Fibroblast of skin of abdomen (primary cell): ENCODE measurements at regions not wholly inside any gene's neighbourhood (a gene's known extent, or its start where the extent isn't known, plus 50 kb on each side); places are given as distances from the start of the nearest gene placed in this dataset.
"Not testable (repeated sequence)": the region's sequence is repeated elsewhere in the genome, so short reads cannot be mapped to it uniquely, and the experiment has no call there.

Experiments
- DNase-seq: peaks from one replicate; pipeline ENCODE4 v3.0.0-alpha.2; 2013

GRCh38 chr5:121500310-121500709 lies 351.4 kb upstream of the FTMT start:
- no peak for DNase-seq

GRCh38 chr5:121503111-121503840 lies 348.4 kb upstream of the FTMT start:
- DNase-seq: peak; percentile 4

GRCh38 chr5:121516997-121517396 lies 334.7 kb upstream of the FTMT start:
- no peak for DNase-seq

- no peak for DNase-seq
Observed at GRCh38 chr5:121525706-121526105, 326.0 kb upstream of the FTMT start.

GRCh38 chr5:121526908-121527307 lies 324.8 kb upstream of the FTMT start:
- no peak for DNase-seq

GRCh38 chr5:121533814-121534213 lies 317.9 kb upstream of the FTMT start:
- DNase-seq: no peak

GRCh38 chr5:121550989-121551388 lies 300.7 kb upstream of the FTMT start:
- DNase-seq: no peak

- DNase-seq: no peak
Observed at GRCh38 chr5:121559832-121560231, 291.9 kb upstream of the FTMT start.

GRCh38 chr5:121572061-121572460 lies 279.6 kb upstream of the FTMT start:
- peak; percentile 1 for DNase-seq

- peak; percentile 6 for DNase-seq
Observed at GRCh38 chr5:121573721-121574382, 277.8 kb upstream of the FTMT start.

GRCh38 chr5:121581588-121581987 lies 270.1 kb upstream of the FTMT start:
- no peak for DNase-seq

GRCh38 chr5:121596882-121597281 lies 254.8 kb upstream of the FTMT start:
- DNase-seq: no peak

- DNase-seq: no peak
Observed at GRCh38 chr5:121608826-121609225, 242.9 kb upstream of the FTMT start.

GRCh38 chr5:121624035-121624434 lies 227.6 kb upstream of the FTMT start:
- no peak for DNase-seq

GRCh38 chr5:121628783-121629182 lies 222.9 kb upstream of the FTMT start:
- DNase-seq: peak; percentile 4

- peak; percentile 22 for DNase-seq
Observed at GRCh38 chr5:121630402-121630801, 221.3 kb upstream of the FTMT start.

GRCh38 chr5:121634946-121635345 lies 216.7 kb upstream of the FTMT start:
- no peak for DNase-seq

GRCh38 chr5:121638126-121638525 lies 213.6 kb upstream of the FTMT start:
- DNase-seq: no peak

- no peak for DNase-seq
Observed at GRCh38 chr5:121640298-121640697, 211.4 kb upstream of the FTMT start.

GRCh38 chr5:121658221-121658620 lies 193.5 kb upstream of the FTMT start:
- DNase-seq: no peak

- DNase-seq: no peak
Observed at GRCh38 chr5:121660142-121660541, 191.5 kb upstream of the FTMT start.

GRCh38 chr5:121665542-121665941 lies 186.1 kb upstream of the FTMT start:
- not testable (repeated sequence) for DNase-seq

- DNase-seq: no peak
Observed at GRCh38 chr5:121667292-121667691, 184.4 kb upstream of the FTMT start.

- peak; percentile 44 for DNase-seq
Observed at GRCh38 chr5:121668635-121669034, 183.0 kb upstream of the FTMT start.
